OCI-LY3 (cell line): ENCODE measurements at regions not wholly inside any gene's neighbourhood (a gene's known extent, or its start where the extent isn't known, plus 50 kb on each side); places are given as distances from the start of the nearest gene placed in this dataset.

Experiments
- H2AFZ ChIP-seq: fragments of 200-600, 300-600 bp; shearing (Covaris generic); 2 replicates; pipeline ENCODE4 v1.6.0; 2014; ENCODE audit warnings: antibody characterized with exemption, low read depth, low read length
- H3K27ac ChIP-seq: fragments of 200-600, 300-600 bp; sonication (generic); 2 replicates; pipeline ENCODE4 v1.5.1; 2014; ENCODE audit warnings: mild to moderate bottlenecking, low read length, moderate library complexity, mixed read lengths
- H3K27me3 ChIP-seq: fragments of 200-600, 300-600 bp; sonication (generic); 2 replicates; pipeline ENCODE4 v1.6.1; 2014; ENCODE audit warnings: low read depth, low read length, mixed read lengths
- H3K36me3 ChIP-seq: fragments of 200-600, 300-600 bp; sonication (generic); replicated peaks from 2 replicates; pipeline ENCODE3; 2014; ENCODE audit warnings: low read depth, low read length, mixed read lengths
- H3K4me1 ChIP-seq: fragments of 300-600, 200-600 bp; sonication (generic); 2 replicates; pipeline ENCODE4 v1.6.1; 2014; ENCODE audit warnings: low read length, mixed read lengths
- H3K4me2 ChIP-seq: fragments of 200-600, 300-600 bp; sonication (generic); 2 replicates; pipeline ENCODE4 v1.6.1; 2014; ENCODE audit warnings: low read length, mixed read lengths
- H3K4me3 ChIP-seq: fragments of 300-600, 200-600 bp; sonication (generic); 2 replicates; pipeline ENCODE4 v1.5.1; 2014; ENCODE audit warnings: antibody characterized with exemption, mild to moderate bottlenecking, low read length, moderate library complexity
- H3K79me2 ChIP-seq: fragments of 300-600, 200-600 bp; shearing (Covaris generic); 2 replicates; pipeline ENCODE4 v1.6.1; 2014; ENCODE audit warnings: mild to moderate bottlenecking, low read length, mixed read lengths
- H3K9ac ChIP-seq: fragments of 300-600, 200-600 bp; shearing (Covaris generic); 2 replicates; pipeline ENCODE4 v1.6.0; 2014; ENCODE audit warnings: mild to moderate bottlenecking, low read length, moderate library complexity
- H3K9me3 ChIP-seq: fragments of 200-600, 300-600 bp; shearing (Covaris generic); 2 replicates; pipeline ENCODE4 v1.6.1; 2014; ENCODE audit warnings: low read length, mixed read lengths; ENCODE audit not compliant: insufficient read depth
- H4K20me1 ChIP-seq: fragments of 200-600, 300-600 bp; sonication (generic); 2 replicates; pipeline ENCODE4 v1.6.1; 2016; ENCODE audit warnings: low read length, mixed read lengths; ENCODE audit not compliant: insufficient read depth
- EZH2phosphoT487 ChIP-seq: fragments of 200-600 bp; shearing (Covaris generic); IDR thresholded peaks from 2 replicates; pipeline ENCODE4 v1.6.1; 2018; ENCODE audit warnings: antibody characterized with exemption, mixed run types, low read depth
- TF ChIP-seq, protein P1 (sequence below): fragments of 200-600, 300-600 bp; sonication (generic); IDR thresholded peaks from 2 replicates; pipeline ENCODE4 v1.5.1; 2014; ENCODE audit warnings: antibody characterized with exemption, low read length, low read depth

- no peak overlapping the region for H3K9ac ChIP-seq
- H2AFZ ChIP-seq: no peak overlapping the region
- no peak overlapping the region for H3K27ac ChIP-seq
- TF ChIP-seq, protein P1, sequence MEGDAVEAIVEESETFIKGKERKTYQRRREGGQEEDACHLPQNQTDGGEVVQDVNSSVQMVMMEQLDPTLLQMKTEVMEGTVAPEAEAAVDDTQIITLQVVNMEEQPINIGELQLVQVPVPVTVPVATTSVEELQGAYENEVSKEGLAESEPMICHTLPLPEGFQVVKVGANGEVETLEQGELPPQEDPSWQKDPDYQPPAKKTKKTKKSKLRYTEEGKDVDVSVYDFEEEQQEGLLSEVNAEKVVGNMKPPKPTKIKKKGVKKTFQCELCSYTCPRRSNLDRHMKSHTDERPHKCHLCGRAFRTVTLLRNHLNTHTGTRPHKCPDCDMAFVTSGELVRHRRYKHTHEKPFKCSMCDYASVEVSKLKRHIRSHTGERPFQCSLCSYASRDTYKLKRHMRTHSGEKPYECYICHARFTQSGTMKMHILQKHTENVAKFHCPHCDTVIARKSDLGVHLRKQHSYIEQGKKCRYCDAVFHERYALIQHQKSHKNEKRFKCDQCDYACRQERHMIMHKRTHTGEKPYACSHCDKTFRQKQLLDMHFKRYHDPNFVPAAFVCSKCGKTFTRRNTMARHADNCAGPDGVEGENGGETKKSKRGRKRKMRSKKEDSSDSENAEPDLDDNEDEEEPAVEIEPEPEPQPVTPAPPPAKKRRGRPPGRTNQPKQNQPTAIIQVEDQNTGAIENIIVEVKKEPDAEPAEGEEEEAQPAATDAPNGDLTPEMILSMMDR: no peak
- TF ChIP-seq EZH2phosphoT487: no peak
- H3K27me3 ChIP-seq: no peaks in the 10 kb centered on the region
- H3K4me1 ChIP-seq: no peaks in the 10 kb centered on the region
- H3K9me3 ChIP-seq: no peaks in the 10 kb centered on the region
- no peak overlapping the region for H3K4me3 ChIP-seq
- H3K79me2 ChIP-seq: no peaks in the 10 kb centered on the region
- H3K4me2 ChIP-seq: no peak overlapping the region
- no peaks in the 10 kb centered on the region for H3K36me3 ChIP-seq
- H4K20me1 ChIP-seq: no peaks in the 10 kb centered on the region
Measured at GRCh38 chr10:2005546-2005945, 268.2 kb upstream of the ADARB2 start.

- Histone ChIP-seq H3K4me2 (no peak overlapping the region), H2AFZ (no peak overlapping the region), H3K9me3 (no peaks in the 10 kb centered on the region), H4K20me1 (no peaks in the 10 kb centered on the region), H3K79me2 (no peaks in the 10 kb centered on the region), H3K27ac (no peak overlapping the region), H3K27me3 (no peaks in the 10 kb centered on the region), H3K4me1 (no peaks in the 10 kb centered on the region), H3K4me3 (no peak overlapping the region), H3K36me3 (no peaks in the 10 kb centered on the region), H3K9ac (no peak overlapping the region)
- TF ChIP-seq, protein P1: no peak
- TF ChIP-seq EZH2phosphoT487: no peak
Measured at GRCh38 chr10:1992930-1993329, 255.6 kb upstream of the ADARB2 start.

- Histone ChIP-seq H4K20me1 (no peaks in the 10 kb centered on the region), H3K9me3 (no peaks in the 10 kb centered on the region), H3K4me3 (no peak overlapping the region)
Measured at GRCh38 chr10:1989090-1989489, 251.8 kb upstream of the ADARB2 start.

GRCh38 chr10:1981976-1982375, 244.7 kb upstream of the ADARB2 start:
- no peaks in the 10 kb centered on the region for H3K36me3 ChIP-seq
- H4K20me1 ChIP-seq: no peaks in the 10 kb centered on the region
- H3K79me2 ChIP-seq: no peaks in the 10 kb centered on the region
- H3K27ac ChIP-seq: no peak overlapping the region
- no peaks in the 10 kb centered on the region for H3K4me1 ChIP-seq
- H2AFZ ChIP-seq: no peak overlapping the region
- H3K9me3 ChIP-seq: no peaks in the 10 kb centered on the region
- H3K4me3 ChIP-seq: no peak overlapping the region
- H3K27me3 ChIP-seq: no peaks in the 10 kb centered on the region
- no peak overlapping the region for H3K9ac ChIP-seq
- TF ChIP-seq, protein P1: no peak
- TF ChIP-seq EZH2phosphoT487: no peak
- H3K4me2 ChIP-seq: no peak overlapping the region

More at GRCh38 chr10:1989090-1989489, 251.8 kb upstream of the ADARB2 start:
- no peaks in the 10 kb centered on the region for H3K4me1 ChIP-seq
- no peak overlapping the region for H3K4me2 ChIP-seq
- H3K27me3 ChIP-seq: no peaks in the 10 kb centered on the region
- H3K27ac ChIP-seq: no peak overlapping the region
- TF ChIP-seq, protein P1: no peak
- TF ChIP-seq EZH2phosphoT487: no peak
- no peak overlapping the region for H3K9ac ChIP-seq
- H3K36me3 ChIP-seq: no peaks in the 10 kb centered on the region
- no peak overlapping the region for H2AFZ ChIP-seq
- no peaks in the 10 kb centered on the region for H3K79me2 ChIP-seq
